SJCRH30 (cell line): ENCODE measurements at regions not wholly inside any gene's neighbourhood (a gene's known extent, or its start where the extent isn't known, plus 50 kb on each side); places are given as distances from the start of the nearest gene placed in this dataset.
A peak's percentile ranks its signal among the peaks of the same experiment; 100 is the strongest.
"Not testable (repeated sequence)": the region's sequence is repeated elsewhere in the genome, so short reads cannot be mapped to it uniquely, and the experiment has no call there.

Experiments used
- DNase-seq, 2 experiments: peaks; one replicate each; pipeline ENCODE4 v3.0.0-alpha.2; 2015 to 2020
- H3K27ac ChIP-seq: fragments of 250-450 bp; sonication (Bioruptor Pico); 2 replicates; pipeline ENCODE4 v1.5.1; 2020; ENCODE audit warnings: mild to moderate bottlenecking, moderate library complexity
- H3K27me3 ChIP-seq: fragments of 250-450 bp; sonication (Bioruptor Pico); 2 replicates; pipeline ENCODE4 v1.5.1; 2020; ENCODE audit warnings: mild to moderate bottlenecking, moderate library complexity
- H3K36me3 ChIP-seq: fragments of 250-450 bp; sonication (Bioruptor Pico); 2 replicates; pipeline ENCODE4 v1.5.1; 2020; ENCODE audit warnings: mild to moderate bottlenecking, moderate library complexity
- H3K4me1 ChIP-seq: fragments of 250-450 bp; sonication (Bioruptor Pico); 2 replicates; pipeline ENCODE4 v1.5.1; 2020; ENCODE audit warnings: mild to moderate bottlenecking, moderate library complexity
- H3K4me3 ChIP-seq: fragments of 250-450 bp; sonication (Bioruptor Pico); 2 replicates; pipeline ENCODE4 v1.5.1; 2020; ENCODE audit warnings: mild to moderate bottlenecking, moderate library complexity
- H3K9me3 ChIP-seq: fragments of 250-450 bp; sonication (Bioruptor Pico); replicated peaks from 2 replicates; pipeline ENCODE4 v1.5.1; 2020; ENCODE audit warnings: mild to moderate bottlenecking, moderate library complexity

- Histone ChIP-seq H3K27me3 (no peaks in the 10 kb centered on the region), H3K27ac (no peak overlapping the region), H3K4me1 (no peaks in the 10 kb centered on the region), H3K9me3 (no peaks in the 10 kb centered on the region), H3K4me3 (no peak overlapping the region), H3K36me3 (no peaks in the 10 kb centered on the region)
- DNase-seq, result no peak
Measured at GRCh38 chr1:228655796-228656394, 79.4 kb upstream of the RHOU start.

GRCh38 chr1:228662007-228662689 lies 73.1 kb upstream of the RHOU start:
- H3K9me3 ChIP-seq, H3K4me3 ChIP-seq, DNase-seq, H3K36me3 ChIP-seq, H3K27me3 ChIP-seq, H3K4me1 ChIP-seq, H3K27ac ChIP-seq: not testable (repeated sequence)

- Histone ChIP-seq H3K4me3 (no peak overlapping the region), H3K36me3 (no peaks in the 10 kb centered on the region), H3K27me3 (peaks cover 1% of the 10 kb centered on the region; the same call in 1 of the 2 replicates), H3K9me3 (peaks cover 4% of the 10 kb centered on the region; the same call in 1 of the 2 replicates), H3K4me1 (no peaks in the 10 kb centered on the region), H3K27ac (no peak overlapping the region)
- peak; percentile 61 to 88 for DNase-seq
Measured at GRCh38 chr1:228664399-228664914, 70.8 kb upstream of the RHOU start.

GRCh38 chr1:228666686-228667623 lies 68.3 kb upstream of the RHOU start:
- peaks cover 3% of the 10 kb centered on the region; the same call in 1 of the 2 replicates for H3K9me3 ChIP-seq
- H3K4me3 ChIP-seq, result no peak overlapping the region
- DNase-seq, result no peak
- no peaks in the 10 kb centered on the region for H3K36me3 ChIP-seq
- H3K27me3 ChIP-seq, result peaks cover 4% of the 10 kb centered on the region; the same call in 1 of the 2 replicates
- no peak overlapping the region for H3K27ac ChIP-seq
- no peaks in the 10 kb centered on the region for H3K4me1 ChIP-seq

GRCh38 chr1:228668553-228669241 lies 66.6 kb upstream of the RHOU start:
- no peak overlapping the region for H3K27ac ChIP-seq
- no peaks in the 10 kb centered on the region; the same call in 1 of the 2 replicates for H3K9me3 ChIP-seq
- DNase-seq, result no peak
- H3K4me3 ChIP-seq, result no peak overlapping the region
- H3K36me3 ChIP-seq, result no peaks in the 10 kb centered on the region
- H3K4me1 ChIP-seq, result no peaks in the 10 kb centered on the region
- H3K27me3 ChIP-seq, result peaks cover 6% of the 10 kb centered on the region; the same call in 1 of the 2 replicates

GRCh38 chr1:228669242-228669585 lies 66.1 kb upstream of the RHOU start:
- no peak for DNase-seq
- no peaks in the 10 kb centered on the region for H3K36me3 ChIP-seq

GRCh38 chr1:228681076-228681565 lies 54.2 kb upstream of the RHOU start:
- DNase-seq, H3K4me3 ChIP-seq, H3K36me3 ChIP-seq, H3K27ac ChIP-seq, H3K27me3 ChIP-seq, H3K4me1 ChIP-seq, H3K9me3 ChIP-seq: not testable (repeated sequence)

More at GRCh38 chr1:228669242-228669585, 66.1 kb upstream of the RHOU start:
- H3K4me3 ChIP-seq, result no peak overlapping the region
- H3K27ac ChIP-seq, result no peak overlapping the region
- H3K27me3 ChIP-seq, result peaks cover 9% of the 10 kb centered on the region; the same call in 1 of the 2 replicates
- no peaks in the 10 kb centered on the region; the same call in 1 of the 2 replicates for H3K9me3 ChIP-seq
- no peaks in the 10 kb centered on the region for H3K4me1 ChIP-seq

- Histone ChIP-seq H3K36me3 (no peaks in the 10 kb centered on the region), H3K4me3 (no peak overlapping the region), H3K9me3 (no peaks in the 10 kb centered on the region), H3K4me1 (no peaks in the 10 kb centered on the region), H3K27me3 (no peaks in the 10 kb centered on the region), H3K27ac (no peak overlapping the region)
- no peak for DNase-seq
Measured at GRCh38 chr1:228683428-228683827, 51.9 kb upstream of the RHOU start.

GRCh38 chr1:228684607-228685006 lies 50.7 kb upstream of the RHOU start:
- Histone ChIP-seq H3K27me3 (no peaks in the 10 kb centered on the region), H3K27ac (no peak overlapping the region), H3K36me3 (no peaks in the 10 kb centered on the region), H3K4me3 (no peak overlapping the region), H3K4me1 (no peaks in the 10 kb centered on the region), H3K9me3 (no peaks in the 10 kb centered on the region)
- no peak for DNase-seq

- H3K4me1 ChIP-seq, result no peaks in the 10 kb centered on the region
- no peak overlapping the region for H3K4me3 ChIP-seq
- no peaks in the 10 kb centered on the region for H3K36me3 ChIP-seq
- no peak overlapping the region for H3K27ac ChIP-seq
- no peak for DNase-seq
- H3K27me3 ChIP-seq, result no peaks in the 10 kb centered on the region
- no peaks in the 10 kb centered on the region for H3K9me3 ChIP-seq
Measured at GRCh38 chr1:228685081-228685660, 50.1 kb upstream of the RHOU start.
